GM18507 (cell line): ENCODE measurements at regions not wholly inside any gene's neighbourhood (a gene's known extent, or its start where the extent isn't known, plus 50 kb on each side); places are given as distances from the start of the nearest gene placed in this dataset.

Experiments
- DNase-seq: peaks from one replicate; pipeline ENCODE4 v3.0.0; 2011; ENCODE audit warnings: low read depth; ENCODE audit not compliant: insufficient read length; ENCODE audit errors: extremely low spot score
- FAIRE-seq: peaks from 2 replicates; lab custom pipeline; 2011; peaks lifted over from hg19 to GRCh38; lab: Jason Lieb, UNC

DNA sequence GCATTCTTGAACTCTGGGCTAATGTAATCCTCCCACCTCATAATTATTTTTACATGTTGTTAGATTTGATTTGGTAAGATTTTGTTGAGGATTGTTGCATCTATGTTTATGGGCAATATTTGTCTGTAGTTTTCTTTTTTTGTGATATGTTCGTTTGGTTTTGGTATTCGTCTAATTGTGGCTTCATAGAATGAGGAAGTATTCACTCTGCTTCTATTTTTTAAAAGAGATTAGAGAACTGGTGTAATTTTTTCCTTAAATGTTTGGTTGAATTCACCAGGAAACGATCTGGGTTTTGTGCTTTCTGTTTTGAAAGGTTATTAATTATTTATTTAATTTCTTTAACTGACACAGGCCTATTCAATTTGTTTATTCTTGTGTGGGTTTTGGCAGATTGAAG, 161.2 kb upstream of the NUDT6 start:
- FAIRE-seq, result no peak
- no peak for DNase-seq

DNA sequence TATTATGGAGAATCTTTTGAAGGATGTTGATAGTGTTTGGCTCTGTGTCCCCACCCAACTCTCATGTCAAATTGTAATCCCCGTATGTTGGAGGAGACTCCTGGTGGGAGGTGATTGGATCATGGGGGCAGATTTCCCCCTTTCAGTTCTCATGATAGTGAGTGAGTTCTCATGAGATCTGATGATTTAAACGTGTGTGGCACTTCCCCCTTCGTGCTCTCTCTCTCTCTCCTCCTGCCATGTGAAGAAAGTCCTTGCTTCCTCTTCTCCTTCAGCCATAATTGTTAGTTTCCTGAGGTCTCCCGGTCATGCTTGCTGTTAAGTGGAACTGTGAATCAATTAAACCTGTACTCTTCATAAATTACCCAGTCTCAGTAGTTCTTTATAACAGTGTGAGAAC, 166.1 kb upstream of the NUDT6 start:
- no peak for DNase-seq
- no peak for FAIRE-seq

- FAIRE-seq (no peak), DNase-seq (no peak)
Observed at GRCh38 chr4:123090886-123091285, 168.5 kb upstream of the NUDT6 start.

DNA sequence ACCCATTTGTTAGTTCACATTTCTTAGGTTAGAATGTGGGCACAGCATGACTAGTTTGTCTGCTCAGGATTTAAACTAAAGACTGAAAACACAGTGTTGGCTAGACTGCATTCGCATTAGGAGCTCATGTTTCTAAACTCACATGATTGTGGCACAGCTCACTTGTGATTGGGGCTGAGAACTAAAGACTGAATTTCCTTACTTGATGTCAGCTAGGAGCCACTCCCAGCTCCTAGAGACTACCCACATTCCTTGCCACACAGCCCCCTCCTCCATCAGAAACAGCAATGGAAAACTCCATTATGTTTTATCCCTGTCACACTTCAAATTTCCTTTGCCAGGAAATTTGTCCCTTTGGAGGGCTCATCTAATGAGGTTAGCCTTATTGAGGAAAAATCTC, 170.2 kb upstream of the NUDT6 start:
- no peak for DNase-seq
- no peak for FAIRE-seq

DNA sequence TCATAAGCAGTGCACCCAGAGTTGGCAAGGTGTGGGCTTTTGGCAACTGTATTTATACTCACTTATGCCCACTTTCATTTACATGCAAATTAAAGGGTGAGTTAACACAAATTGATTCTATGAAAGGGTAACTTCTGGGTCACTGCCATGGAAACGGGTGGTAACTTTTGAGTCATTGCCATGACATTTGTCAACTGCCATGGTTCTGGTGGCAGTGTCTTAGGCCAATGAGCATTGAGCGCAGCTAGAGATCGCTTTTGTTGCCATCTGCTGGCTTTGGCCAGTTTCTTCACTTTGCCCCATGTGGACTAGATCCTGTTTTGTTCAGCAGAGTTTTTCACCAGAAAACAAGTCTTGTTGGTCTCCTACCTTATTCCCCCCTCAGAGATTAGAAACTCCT, 170.8 kb upstream of the NUDT6 start:
- FAIRE-seq (no peak), DNase-seq (no peak)

DNA sequence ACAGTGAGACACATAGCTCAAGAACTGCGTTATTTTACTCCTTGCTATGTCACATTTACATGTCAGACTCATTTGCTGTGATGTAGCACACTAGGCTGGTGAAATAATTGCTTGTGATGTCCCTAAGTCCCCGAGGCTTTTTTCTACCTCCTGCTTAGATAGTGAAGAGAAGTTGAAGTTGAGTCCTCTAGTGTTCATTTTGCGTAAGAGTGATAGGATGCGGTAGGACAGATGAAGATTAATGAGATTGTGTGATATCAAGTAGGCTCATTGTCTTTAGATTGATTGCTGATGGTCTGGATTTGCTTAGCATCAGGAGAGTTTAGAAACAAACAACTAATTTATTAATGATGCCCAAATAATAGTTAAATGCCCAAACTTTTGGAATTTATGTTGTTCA, 173.6 kb upstream of the NUDT6 start:
- DNase-seq (no peak), FAIRE-seq (no peak)

- peak; percentile 69 for FAIRE-seq
Observed at GRCh38 chr4:123102897-123103471, 180.6 kb upstream of the NUDT6 start.

GRCh38 chr4:123104310-123105025, 182.1 kb upstream of the NUDT6 start:
- FAIRE-seq (no peak), DNase-seq (no peak)

More at GRCh38 chr4:123102897-123103471, 180.6 kb upstream of the NUDT6 start:
- no peak for DNase-seq

GRCh38 chr4:123105026-123105420, 182.6 kb upstream of the NUDT6 start:
- DNase-seq (no peak), FAIRE-seq (no peak)

- FAIRE-seq (no peak), DNase-seq (no peak)
Observed at GRCh38 chr4:123106747-123107146, 184.3 kb upstream of the NUDT6 start.

DNA sequence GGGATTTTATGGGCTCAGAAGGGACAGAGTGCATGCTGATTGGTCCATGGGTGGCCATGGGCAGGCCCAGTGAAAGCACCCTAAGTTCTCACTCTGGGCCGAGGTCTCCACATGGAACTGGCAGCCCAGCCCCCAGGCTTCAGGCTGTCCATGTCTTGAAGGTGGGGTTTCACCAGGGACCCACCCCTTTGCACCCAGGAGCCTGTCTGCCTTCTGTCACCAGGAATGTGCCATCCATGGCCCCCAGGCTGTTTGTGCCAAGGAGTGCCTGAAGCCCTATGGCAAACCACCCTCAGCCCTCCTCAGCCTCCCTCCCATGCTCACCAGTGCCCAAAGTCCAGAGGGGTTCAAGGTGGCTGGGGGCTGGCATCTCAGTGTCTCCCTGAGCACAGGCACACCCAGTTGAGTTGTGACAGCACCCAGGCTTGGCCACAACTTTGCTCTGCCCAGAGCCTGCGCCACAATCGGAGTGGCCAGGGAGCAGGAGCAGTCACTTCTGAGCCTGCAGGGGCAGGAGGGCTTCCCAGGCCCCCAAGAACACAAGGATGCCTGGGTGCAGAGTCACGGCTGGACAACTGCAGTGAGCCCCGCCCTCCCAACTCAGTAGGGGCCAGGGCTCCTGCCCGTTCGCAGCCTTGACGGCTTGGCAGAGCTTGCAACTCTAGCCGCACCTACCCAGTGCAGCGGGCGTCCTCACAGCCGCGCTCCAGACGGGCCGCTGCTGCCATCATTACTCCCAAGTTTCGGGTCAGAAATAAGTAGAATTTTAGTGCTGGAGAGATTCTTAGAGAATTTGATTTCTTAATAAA, 185.3 kb upstream of the NUDT6 start:
- FAIRE-seq (no peak), DNase-seq (no peak)

GRCh38 chr4:123109139-123109538, 186.7 kb upstream of the NUDT6 start:
- FAIRE-seq (no peak), DNase-seq (no peak)

DNA sequence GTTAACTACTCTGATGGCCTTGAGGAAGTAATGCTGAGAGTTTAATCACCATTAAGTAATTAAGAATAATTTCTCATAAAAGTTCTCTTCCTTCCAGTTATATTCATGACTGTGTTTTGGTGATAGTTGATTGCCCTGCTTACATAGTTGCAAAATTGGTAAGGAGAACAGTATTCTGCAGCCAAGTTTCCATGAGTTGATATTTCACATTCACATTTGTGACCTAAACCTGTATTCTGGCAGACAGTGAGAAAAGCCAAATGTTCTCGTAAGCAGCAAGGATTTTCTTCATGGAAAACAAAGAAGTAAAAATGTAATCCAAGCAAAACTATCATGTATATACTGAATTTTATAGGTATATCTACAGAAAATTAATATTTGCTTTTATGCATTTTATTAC, 187.8 kb upstream of the NUDT6 start:
- DNase-seq (no peak), FAIRE-seq (no peak)

GRCh38 chr4:123110685-123111084, 188.3 kb upstream of the NUDT6 start:
- FAIRE-seq (no peak), DNase-seq (no peak)

DNA sequence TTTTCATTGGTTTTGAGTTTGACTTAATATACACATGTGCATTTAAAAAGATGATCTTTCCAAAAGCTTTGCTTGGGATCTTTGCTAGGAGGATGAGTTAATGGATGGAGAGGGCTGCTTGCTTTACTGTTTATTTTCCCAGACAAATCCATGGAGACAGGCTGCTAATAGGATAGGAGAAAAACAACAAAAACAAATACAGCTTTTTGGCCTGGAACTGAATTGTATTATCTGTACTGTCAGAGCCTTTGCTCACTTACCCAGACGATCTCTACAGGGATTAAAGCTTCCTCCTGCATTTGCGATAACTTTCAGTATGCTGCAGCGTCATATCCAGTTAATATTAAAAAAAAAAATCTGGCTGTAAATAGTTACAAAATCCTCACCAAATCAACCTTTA, 190.8 kb upstream of the NUDT6 start:
- no peak for FAIRE-seq
- no peak for DNase-seq

DNA sequence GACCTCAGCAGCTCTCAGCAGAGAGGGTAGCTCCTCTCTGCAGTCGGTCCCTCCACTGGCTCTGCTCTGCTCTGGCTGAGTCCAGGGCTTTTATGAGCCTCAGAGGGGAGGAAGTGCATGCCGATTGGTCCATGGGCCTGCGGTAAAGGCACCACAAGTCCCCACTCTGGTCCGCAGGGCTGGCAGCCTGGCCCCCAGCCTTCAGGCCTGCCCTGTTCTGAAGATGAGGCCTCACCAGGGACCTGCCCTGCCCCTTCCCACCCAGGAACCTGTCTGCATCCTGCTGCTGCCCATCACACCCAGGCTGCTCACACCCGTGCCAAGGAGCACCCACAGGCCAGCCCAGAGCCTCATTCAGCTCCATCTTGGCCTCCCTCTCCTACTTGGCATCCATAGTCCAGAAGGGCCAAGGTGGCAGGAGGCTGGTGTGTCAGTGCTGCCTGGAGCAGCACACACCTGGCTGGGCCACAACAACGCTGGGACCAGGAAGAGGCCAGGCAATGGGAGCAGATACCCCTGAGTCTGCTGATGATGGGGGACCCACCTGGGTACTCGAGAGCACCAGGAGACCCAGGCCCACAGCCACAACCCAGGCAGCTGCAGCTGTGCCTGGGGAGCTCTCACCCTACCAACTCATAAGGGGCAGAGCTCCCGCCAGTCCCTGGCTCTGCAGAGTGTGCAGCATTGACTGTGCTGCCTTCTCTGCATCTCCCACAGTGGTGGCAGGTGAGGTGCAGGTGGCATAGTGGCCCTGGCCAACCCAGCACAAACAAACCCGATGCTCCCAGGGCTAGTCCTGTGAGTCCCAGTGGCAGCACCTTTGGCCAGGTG, 191.9 kb upstream of the NUDT6 start:
- FAIRE-seq, result no peak

GRCh38 chr4:123114915-123115756, 192.7 kb upstream of the NUDT6 start:
- DNase-seq (no peak), FAIRE-seq (no peak)

More for the DNA sequence above, 191.9 kb upstream of the NUDT6 start:
- no peak for DNase-seq

DNA sequence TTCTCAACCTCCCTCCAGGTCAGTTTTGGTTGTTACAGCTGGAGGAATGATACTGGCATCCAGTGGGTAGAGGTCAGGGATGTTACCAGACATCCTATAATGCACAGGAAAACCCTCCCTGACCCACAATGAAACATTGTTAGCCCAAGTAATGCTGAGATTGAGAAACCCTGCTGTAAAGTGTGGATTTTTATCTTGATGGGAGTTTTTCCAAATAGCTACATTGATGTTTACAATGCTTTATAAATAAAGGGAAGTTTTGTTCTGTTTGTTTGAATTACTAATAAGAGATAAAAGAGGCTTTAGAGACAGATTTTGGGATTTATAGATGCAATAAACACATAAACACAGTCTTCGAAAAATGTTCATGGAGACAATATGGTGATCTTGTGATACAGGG, 194.0 kb upstream of the NUDT6 start:
- FAIRE-seq (no peak), DNase-seq (no peak)

DNA sequence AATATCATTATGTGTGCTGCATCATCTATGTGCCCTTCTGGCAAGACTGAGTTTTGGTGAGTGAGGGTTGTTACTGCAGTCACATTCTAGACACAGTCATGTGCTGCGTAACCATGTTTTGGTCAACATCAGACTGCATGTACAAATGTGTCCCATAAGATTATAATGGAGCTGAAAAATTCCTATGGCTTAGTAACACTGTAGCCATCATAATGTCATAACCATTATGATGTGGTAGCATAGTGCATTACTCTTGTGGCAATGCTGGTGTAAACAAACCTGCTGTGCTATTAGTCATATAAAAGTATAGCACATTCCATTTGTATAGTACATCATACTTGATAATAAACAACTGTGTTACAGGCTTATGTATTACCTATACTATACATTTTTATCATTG, 198.1 kb upstream of the NUDT6 start:
- DNase-seq (no peak), FAIRE-seq (no peak)
